Ascending aorta (tissue), 2 donors: ENCODE measurements at regions not wholly inside any gene's neighbourhood (a gene's known extent, or its start where the extent isn't known, plus 50 kb on each side); places are given as distances from the start of the nearest gene placed in this dataset.

ENCODE experiments used
- DNase-seq, 2 donors: peaks; one replicate each; pipeline ENCODE4 v3.0.0-alpha.2; 2019; ENCODE audit warnings: low spot score in 2 of 2
- H3K27ac ChIP-seq, 2 donors: fragments of 200-600 bp; sonication (generic); one replicate each; pipeline ENCODE4 v1.5.1; 2016 to 2017; ENCODE audit warnings: mild to moderate bottlenecking in 1 of 2
- H3K27me3 ChIP-seq: fragments of 200-600 bp; sonication (generic); one replicate; pipeline ENCODE4 v1.5.1; 2017
- H3K36me3 ChIP-seq, 2 donors: fragments of 200-600 bp; sonication (generic); one replicate each; pipeline ENCODE4 v1.5.1; 2016
- H3K4me1 ChIP-seq, 2 donors: fragments of 200-600 bp; sonication (generic); one replicate each; pipeline ENCODE4 v1.5.1; 2016 to 2017; ENCODE audit warnings: mild to moderate bottlenecking in 1 of 2
- H3K4me3 ChIP-seq, 2 donors: fragments of 200-600 bp; sonication (generic); one replicate each; pipeline ENCODE4 v1.5.1; 2016 to 2017; ENCODE audit warnings: mild to moderate bottlenecking in 1 of 2
- H3K9me3 ChIP-seq, 2 donors: fragments of 200-600 bp; sonication (generic); one replicate each; pipeline ENCODE4 v1.5.1; 2016
- intact Hi-C: fragments of 100-400 bp; cut with DNase I; formaldehyde crosslinking; loops from one replicate; pipeline ENCODE4 v1.15.1; 2023
- TF ChIP-seq, protein P1 (sequence below), 3 experiments: fragments of 200-600 bp in 2 of 3; fragments of 450-650 bp in 1 of 3; sonication (generic) in 2 of 3; IDR thresholded peaks; one replicate each; pipeline ENCODE4 v1.5.1; 2016 to 2019; ENCODE audit warnings: antibody characterized with exemption in 3 of 3, mild to moderate bottlenecking in 1 of 3, moderate library complexity in 1 of 3

DNA sequence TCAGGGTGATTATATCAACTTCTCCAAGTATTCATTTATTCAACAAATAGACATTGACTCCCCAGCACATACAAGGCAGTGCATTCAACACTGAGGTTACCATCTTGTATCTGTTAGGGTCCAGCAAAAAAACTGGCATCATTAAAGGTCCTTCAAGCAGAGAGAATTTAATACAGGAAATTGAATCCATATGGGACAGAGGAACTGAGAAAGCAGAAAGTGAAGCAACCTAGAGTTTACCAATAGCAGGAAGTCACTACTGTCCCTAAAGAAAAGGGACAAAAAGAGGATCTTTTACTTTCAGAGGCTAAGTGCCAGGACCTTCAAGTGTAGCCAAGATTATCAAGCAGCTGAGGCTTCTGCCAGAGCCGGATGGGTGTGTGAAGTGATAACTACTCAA is 237.8 kb upstream of the TBX3 start:
- H3K4me3 ChIP-seq = no peak overlapping the region
- no peaks in the 10 kb centered on the region for H3K27me3 ChIP-seq
- no peaks in the 10 kb centered on the region for H3K36me3 ChIP-seq
- DNase-seq = no peak
- H3K4me1 ChIP-seq = no peaks in the 10 kb centered on the region
- no peaks in the 10 kb centered on the region for H3K9me3 ChIP-seq
- H3K27ac ChIP-seq = no peak overlapping the region
- TF ChIP-seq, protein P1, sequence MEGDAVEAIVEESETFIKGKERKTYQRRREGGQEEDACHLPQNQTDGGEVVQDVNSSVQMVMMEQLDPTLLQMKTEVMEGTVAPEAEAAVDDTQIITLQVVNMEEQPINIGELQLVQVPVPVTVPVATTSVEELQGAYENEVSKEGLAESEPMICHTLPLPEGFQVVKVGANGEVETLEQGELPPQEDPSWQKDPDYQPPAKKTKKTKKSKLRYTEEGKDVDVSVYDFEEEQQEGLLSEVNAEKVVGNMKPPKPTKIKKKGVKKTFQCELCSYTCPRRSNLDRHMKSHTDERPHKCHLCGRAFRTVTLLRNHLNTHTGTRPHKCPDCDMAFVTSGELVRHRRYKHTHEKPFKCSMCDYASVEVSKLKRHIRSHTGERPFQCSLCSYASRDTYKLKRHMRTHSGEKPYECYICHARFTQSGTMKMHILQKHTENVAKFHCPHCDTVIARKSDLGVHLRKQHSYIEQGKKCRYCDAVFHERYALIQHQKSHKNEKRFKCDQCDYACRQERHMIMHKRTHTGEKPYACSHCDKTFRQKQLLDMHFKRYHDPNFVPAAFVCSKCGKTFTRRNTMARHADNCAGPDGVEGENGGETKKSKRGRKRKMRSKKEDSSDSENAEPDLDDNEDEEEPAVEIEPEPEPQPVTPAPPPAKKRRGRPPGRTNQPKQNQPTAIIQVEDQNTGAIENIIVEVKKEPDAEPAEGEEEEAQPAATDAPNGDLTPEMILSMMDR (IDR thresholded peaks at IDR 0.05) = no peak
- intact Hi-C loops = no loop called here

DNA sequence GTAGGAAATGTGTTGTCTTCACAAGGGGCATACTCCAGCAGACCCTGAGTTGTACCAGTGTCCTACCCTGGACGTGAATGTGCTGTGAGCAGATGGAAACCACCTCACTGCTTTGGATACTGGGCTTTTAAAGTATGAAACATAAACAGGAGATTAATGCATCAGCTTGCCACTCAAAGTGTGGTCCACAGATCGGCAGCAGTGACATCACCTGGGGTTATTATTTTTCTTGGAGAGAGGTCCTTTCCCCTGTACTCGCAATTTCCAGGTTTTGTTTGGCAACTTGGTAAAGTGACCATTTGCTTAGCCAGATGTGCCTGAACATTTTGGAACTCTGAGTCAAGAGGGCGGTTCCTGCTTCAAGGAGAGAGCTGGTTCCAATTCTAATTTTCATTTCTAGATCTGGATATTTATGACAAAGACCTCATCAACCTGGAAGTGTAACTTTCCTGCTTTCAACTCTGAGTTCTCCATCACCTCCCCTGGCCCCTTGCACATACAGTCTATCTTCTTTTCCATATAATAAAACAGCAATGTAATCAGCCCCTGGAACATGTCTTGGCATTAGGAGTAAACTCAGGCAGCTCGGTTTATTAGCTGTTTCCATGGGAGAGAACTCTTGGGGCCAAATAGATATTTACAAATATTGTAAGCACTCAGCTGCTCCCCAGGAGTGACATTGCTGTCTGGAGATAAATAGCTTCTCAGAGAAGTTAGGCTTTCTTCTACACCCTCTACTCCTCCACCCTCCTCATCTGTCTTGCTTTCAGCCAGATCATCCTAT is 237.0 kb upstream of the TBX3 start:
- intact Hi-C loops = no loop called here
- no peak overlapping the region for H3K27ac ChIP-seq

DNA sequence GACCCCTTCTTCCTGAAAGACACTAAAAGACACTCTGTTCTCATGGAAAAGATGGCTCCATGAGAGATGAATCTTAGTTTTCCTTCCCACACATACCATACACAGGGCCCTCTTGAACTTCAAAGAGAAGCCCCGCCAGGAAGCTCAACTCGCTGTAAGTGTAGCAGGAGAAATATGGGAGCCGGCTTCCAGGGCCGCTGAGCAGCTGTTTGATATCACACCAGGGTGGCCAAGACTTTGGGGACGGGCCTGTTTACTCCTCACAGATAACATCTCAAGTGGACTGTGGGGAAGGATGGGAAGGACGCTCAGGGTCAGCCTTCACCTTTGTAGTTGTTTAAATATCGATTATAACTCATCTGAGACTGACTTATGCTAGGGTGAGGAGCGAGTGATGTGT is 235.5 kb upstream of the TBX3 start:
- Histone ChIP-seq H3K4me1 (no peaks in the 10 kb centered on the region), H3K27ac (no peak overlapping the region), H3K9me3 (no peaks in the 10 kb centered on the region), H3K4me3 (no peak overlapping the region), H3K36me3 (no peaks in the 10 kb centered on the region), H3K27me3 (no peaks in the 10 kb centered on the region)
- intact Hi-C loops = no loop called here
- TF ChIP-seq, protein P1 (IDR thresholded peaks at IDR 0.05) = no peak
- DNase-seq = no peak

More for the DNA sequence above, 237.0 kb upstream of the TBX3 start:
- DNase-seq = no peak
- Histone ChIP-seq H3K4me1 (no peaks in the 10 kb centered on the region), H3K4me3 (no peak overlapping the region), H3K27me3 (no peaks in the 10 kb centered on the region), H3K36me3 (no peaks in the 10 kb centered on the region), H3K9me3 (no peaks in the 10 kb centered on the region)
- TF ChIP-seq, protein P1 (IDR thresholded peaks at IDR 0.05) = no peak

DNA sequence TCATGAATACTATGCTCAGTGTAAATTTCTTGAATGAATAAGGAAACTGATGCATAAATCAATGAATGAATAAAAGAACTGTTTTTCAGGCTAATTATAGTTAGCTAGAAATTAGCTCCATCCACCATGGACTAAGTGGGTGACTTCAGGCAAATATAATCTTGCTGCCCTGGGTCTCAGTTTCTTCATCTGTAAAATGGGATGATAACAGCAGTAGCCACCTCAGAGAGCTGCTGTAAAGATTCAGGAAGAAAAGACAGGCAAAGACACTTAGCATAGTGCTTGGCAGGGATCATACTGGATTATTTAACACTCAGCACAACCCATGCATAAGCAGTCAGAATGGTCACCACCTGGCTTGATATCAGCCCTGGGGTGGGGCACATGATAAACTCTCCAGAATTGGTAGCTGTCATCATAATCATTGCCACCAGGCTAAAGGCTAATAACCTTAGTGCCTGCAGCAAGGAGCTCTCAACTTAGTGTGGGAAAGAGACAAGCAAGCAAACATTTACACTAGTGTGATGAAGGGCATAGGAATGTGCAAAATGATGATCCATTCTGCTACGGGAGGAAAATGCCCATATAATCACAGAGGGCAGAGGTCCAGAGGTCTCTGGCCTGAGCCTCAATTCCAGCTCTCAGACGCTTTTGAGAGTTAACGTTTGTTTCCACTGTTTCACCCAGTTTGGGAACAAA is 234.7 kb upstream of the TBX3 start:
- Histone ChIP-seq H3K27ac (no peak overlapping the region), H3K9me3 (no peaks in the 10 kb centered on the region), H3K4me1 (no peaks in the 10 kb centered on the region), H3K27me3 (no peaks in the 10 kb centered on the region), H3K36me3 (no peaks in the 10 kb centered on the region), H3K4me3 (no peak overlapping the region)
- no peak for DNase-seq
- TF ChIP-seq, protein P1 (IDR thresholded peaks at IDR 0.05) = no peak
- intact Hi-C loops = no loop called here

DNA sequence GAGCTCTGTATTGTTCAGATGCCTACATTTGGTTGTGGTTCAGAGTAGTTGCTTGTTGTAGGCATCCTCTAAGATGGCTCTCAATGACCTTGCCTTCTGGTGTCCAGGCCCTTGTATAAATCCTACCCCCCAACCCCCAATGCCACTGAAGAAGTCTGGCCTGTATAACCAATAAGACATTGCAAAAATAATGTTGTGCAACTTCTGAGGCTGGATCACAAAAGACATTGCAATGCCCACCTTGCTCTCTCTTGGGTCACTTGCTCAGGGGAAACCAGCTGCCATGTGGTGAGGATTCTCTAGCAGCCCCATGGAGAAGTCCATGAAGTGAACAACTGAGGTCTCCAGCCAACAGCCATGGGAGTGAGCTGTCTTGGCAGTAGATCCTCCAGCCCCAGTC is 234.0 kb upstream of the TBX3 start:
- no peak for DNase-seq
- Histone ChIP-seq H3K27ac (no peak overlapping the region), H3K9me3 (no peaks in the 10 kb centered on the region), H3K36me3 (no peaks in the 10 kb centered on the region), H3K4me1 (no peaks in the 10 kb centered on the region), H3K27me3 (no peaks in the 10 kb centered on the region), H3K4me3 (no peak overlapping the region)
- TF ChIP-seq, protein P1 (IDR thresholded peaks at IDR 0.05) = no peak
- intact Hi-C loops = no loop called here
